Umbilical cord (tissue), 1 donor: ENCODE measurements at regions not wholly inside any gene's neighbourhood (a gene's known extent, or its start where the extent isn't known, plus 50 kb on each side); places are given as distances from the start of the nearest gene placed in this dataset.

Source experiments
- DNase-seq: peaks from one replicate; pipeline ENCODE4 v3.0.0-alpha.2; 2015; ENCODE audit warnings: low spot score

GRCh38 chr13:22287343-22287920 is 616.6 kb downstream of the FGF9 start:
- no peak for DNase-seq

GRCh38 chr13:22288496-22288895 is 617.6 kb downstream of the FGF9 start:
- no peak for DNase-seq

- no peak for DNase-seq
These were observed 618.8 kb downstream of the FGF9 start for GRCh38 chr13:22289711-22290110.

- DNase-seq: no peak
These were observed 627.7 kb downstream of the FGF9 start for GRCh38 chr13:22298530-22298929.

GRCh38 chr13:22311734-22312404 is 641.0 kb downstream of the FGF9 start:
- DNase-seq: peak; percentile 9

- DNase-seq: no peak
These were observed 641.5 kb downstream of the FGF9 start for GRCh38 chr13:22312405-22312803.

- DNase-seq: no peak
These were observed 645.7 kb downstream of the FGF9 start for GRCh38 chr13:22316494-22317025.

- no peak for DNase-seq
These were observed 650.1 kb downstream of the FGF9 start for GRCh38 chr13:22320991-22321390.

GRCh38 chr13:22325761-22326160 is 654.9 kb downstream of the FGF9 start:
- DNase-seq: no peak

- DNase-seq: no peak
These were observed 661.5 kb downstream of the FGF9 start for GRCh38 chr13:22332416-22332815.

- no peak for DNase-seq
These were observed 665.6 kb downstream of the FGF9 start for GRCh38 chr13:22336460-22336859.

GRCh38 chr13:22357132-22357531 is 686.3 kb downstream of the FGF9 start:
- DNase-seq: no peak

GRCh38 chr13:22369090-22369489 is 698.2 kb downstream of the FGF9 start:
- no peak for DNase-seq

GRCh38 chr13:22369840-22370239 is 699.0 kb downstream of the FGF9 start:
- no peak for DNase-seq

GRCh38 chr13:22372261-22372660 is 701.4 kb downstream of the FGF9 start:
- no peak for DNase-seq

- no peak for DNase-seq
These were observed 704.3 kb downstream of the FGF9 start for GRCh38 chr13:22375151-22375550.

GRCh38 chr13:22387899-22388298 is 717.0 kb downstream of the FGF9 start:
- DNase-seq: peak; percentile 7

- peak; percentile 94 for DNase-seq
These were observed 729.0 kb downstream of the FGF9 start for GRCh38 chr13:22399801-22400420.

- DNase-seq: no peak
These were observed 731.8 kb downstream of the FGF9 start for GRCh38 chr13:22402682-22403081.

- DNase-seq: no peak
These were observed 732.3 kb downstream of the FGF9 start for GRCh38 chr13:22403144-22403543.

GRCh38 chr13:22405891-22406290 is 735.0 kb downstream of the FGF9 start:
- DNase-seq: no peak

- no peak for DNase-seq
These were observed 741.6 kb downstream of the FGF9 start for GRCh38 chr13:22412452-22412851.

GRCh38 chr13:22422023-22422422 is 751.1 kb downstream of the FGF9 start:
- no peak for DNase-seq
